CD4-positive, alpha-beta memory T cell (primary cell): ENCODE measurements at regions not wholly inside any gene's neighbourhood (a gene's known extent, or its start where the extent isn't known, plus 50 kb on each side); places are given as distances from the start of the nearest gene placed in this dataset.

Experiments
- CTCF ChIA-PET: fragments of 350-600 bp; sonication (Branson Sonifier 250); formaldehyde crosslinking; loops from one replicate; lab custom pipeline; 2021; ENCODE audit warnings: inconsistent platforms; ENCODE audit not compliant: partially characterized antibody; lab: Charles Lee
- POLR2A ChIA-PET: fragments of 350-600 bp; sonication (Branson Sonifier 250); formaldehyde crosslinking; loops from one replicate; lab custom pipeline; 2021; ENCODE audit not compliant: partially characterized antibody; lab: Charles Lee
- DNase-seq, 5 donors: peaks; one replicate each; pipeline versions ENCODE4 v3.0.0 to v3.0.0-alpha.2; 2020 to 2022; ENCODE audit warnings: mixed read lengths in 1 of 5
- H3K27ac ChIP-seq: one replicate; pipeline ENCODE4 v1.7.0; 2013; ENCODE audit warnings: low read depth, low read length
- H3K27me3 ChIP-seq: 2 replicates; pipeline ENCODE4 v1.7.0; 2013; ENCODE audit warnings: mild to moderate bottlenecking, low read length, moderate library complexity; ENCODE audit not compliant: insufficient read depth
- H3K36me3 ChIP-seq: 2 replicates; pipeline ENCODE4 v1.7.0; 2013; ENCODE audit warnings: mild to moderate bottlenecking, low read length, moderate library complexity; ENCODE audit not compliant: insufficient read depth
- H3K4me1 ChIP-seq: 2 replicates; pipeline ENCODE4 v1.7.0; 2013; ENCODE audit warnings: mild to moderate bottlenecking, low read length, moderate library complexity; ENCODE audit not compliant: insufficient read depth
- H3K4me3 ChIP-seq, 2 donors: one replicate each; pipeline ENCODE4 v1.7.0; 2013; ENCODE audit warnings: low read length in 2 of 2, mild to moderate bottlenecking in 1 of 2
- H3K9me3 ChIP-seq, 2 donors: one replicate each; pipeline ENCODE4 v1.7.0; 2013; ENCODE audit warnings: low read length in 2 of 2, control low read depth in 1 of 2; ENCODE audit not compliant: control insufficient read depth in 1 of 2
- H3K27ac Mint-ChIP-seq, 7 donors: one replicate each; pipeline ENCODE4 v1.8.0; 2020 to 2021; ENCODE audit warnings: mixed read lengths in 7 of 7, mild to moderate bottlenecking in 6 of 7, inconsistent platforms in 3 of 7, moderate library complexity in 3 of 7
- H3K27me3 Mint-ChIP-seq, 2 donors: one replicate each; pipeline ENCODE4 v1.8.0; 2020 to 2021; ENCODE audit warnings: mixed read lengths in 2 of 2
- H3K36me3 Mint-ChIP-seq, 2 donors: one replicate each; pipeline ENCODE4 v1.8.0; 2020 to 2021; ENCODE audit warnings: mixed read lengths in 2 of 2, inconsistent platforms in 1 of 2, mild to moderate bottlenecking in 1 of 2
- H3K4me1 Mint-ChIP-seq, 4 donors: one replicate each; pipeline ENCODE4 v1.8.0; 2020 to 2021; ENCODE audit warnings: mixed read lengths in 4 of 4, mild to moderate bottlenecking in 1 of 4
- H3K4me3 Mint-ChIP-seq, 8 donors: one replicate each; pipeline ENCODE4 v1.8.0; 2020 to 2021; ENCODE audit warnings: mixed read lengths in 8 of 8, mild to moderate bottlenecking in 7 of 8, moderate library complexity in 6 of 8, inconsistent platforms in 3 of 8
- H3K9me3 Mint-ChIP-seq, 8 donors: one replicate each; pipeline ENCODE4 v1.8.0; 2020 to 2021; ENCODE audit warnings: mixed read lengths in 8 of 8, mild to moderate bottlenecking in 5 of 8, inconsistent platforms in 3 of 8, moderate library complexity in 1 of 8
- intact Hi-C: fragments of 100-400 bp; cut with micrococcal nuclease; formaldehyde crosslinking; loops from one replicate; pipeline ENCODE4 v1.15.1; 2023

- H3K4me1 ChIP-seq, result no peaks in the 10 kb centered on the region
- CTCF ChIA-PET, result no interaction called here
- POLR2A ChIA-PET, result no interaction called here
- H3K4me3 ChIP-seq, result no peak overlapping the region
- no peak overlapping the region for H3K27ac Mint-ChIP-seq
- no peaks in the 10 kb centered on the region for H3K36me3 Mint-ChIP-seq
- H3K4me3 Mint-ChIP-seq, result no peak overlapping the region
- no peaks in the 10 kb centered on the region for H3K27me3 ChIP-seq
- peaks cover 0 to 19% (median 13%) of the 10 kb centered on the region in 8 donors for H3K9me3 Mint-ChIP-seq
- no peak overlapping the region for H3K27ac ChIP-seq
- H3K4me1 Mint-ChIP-seq, result no peaks in the 10 kb centered on the region
- H3K27me3 Mint-ChIP-seq, result peaks cover 2 to 3% of the 10 kb centered on the region in 2 donors
- H3K9me3 ChIP-seq, result no peaks in the 10 kb centered on the region
- H3K36me3 ChIP-seq, result no peaks in the 10 kb centered on the region
- intact Hi-C loops, result no loop called here
- no peak for DNase-seq
These were observed 101.7 kb downstream of the BMS1 start for GRCh38 chr10:42883993-42884983.

GRCh38 chr10:42885491-42886270 lies 103.1 kb downstream of the BMS1 start:
- no peaks in the 10 kb centered on the region for H3K4me1 ChIP-seq
- Mint-ChIP-seq H3K36me3 (no peaks in the 10 kb centered on the region), H3K4me3 (no peak overlapping the region), H3K9me3 (peaks cover 0 to 18% (median 13%) of the 10 kb centered on the region in 8 donors), H3K27ac (no peak overlapping the region), H3K4me1 (no peaks in the 10 kb centered on the region), H3K27me3 (peaks cover 2 to 4% of the 10 kb centered on the region in 2 donors)
- H3K27me3 ChIP-seq, result no peaks in the 10 kb centered on the region
- H3K4me3 ChIP-seq, result no peak overlapping the region
- intact Hi-C loops, result no loop called here
- no peaks in the 10 kb centered on the region for H3K9me3 ChIP-seq
- DNase-seq, result no peak
- CTCF ChIA-PET, result no interaction called here
- no peaks in the 10 kb centered on the region for H3K36me3 ChIP-seq
- POLR2A ChIA-PET, result no interaction called here
- H3K27ac ChIP-seq, result no peak overlapping the region

GRCh38 chr10:42887734-42888503 lies 105.3 kb downstream of the BMS1 start:
- no peaks in the 10 kb centered on the region for H3K36me3 ChIP-seq
- ChIA-PET CTCF (no interaction called here), POLR2A (no interaction called here)
- no peak overlapping the region for H3K4me3 ChIP-seq
- Mint-ChIP-seq H3K4me1 (no peaks in the 10 kb centered on the region), H3K27me3 (peaks cover 4 to 6% of the 10 kb centered on the region in 2 donors), H3K36me3 (no peaks in the 10 kb centered on the region), H3K27ac (no peak overlapping the region), H3K4me3 (no peak overlapping the region), H3K9me3 (peaks cover 0 to 3% (median under 1%) of the 10 kb centered on the region in 8 donors)
- no peaks in the 10 kb centered on the region for H3K4me1 ChIP-seq
- no peak for DNase-seq
- H3K27me3 ChIP-seq, result no peaks in the 10 kb centered on the region
- no peak overlapping the region for H3K27ac ChIP-seq
- intact Hi-C loops, result no loop called here
- no peaks in the 10 kb centered on the region for H3K9me3 ChIP-seq

GRCh38 chr10:42888504-42889095 lies 106.0 kb downstream of the BMS1 start:
- Mint-ChIP-seq H3K4me1 (no peaks in the 10 kb centered on the region), H3K27ac (no peak overlapping the region), H3K27me3 (peaks cover 8 to 9% of the 10 kb centered on the region in 2 donors), H3K9me3 (no peaks in the 10 kb centered on the region), H3K4me3 (no peak overlapping the region), H3K36me3 (no peaks in the 10 kb centered on the region)
- ChIA-PET CTCF (no interaction called here), POLR2A (no interaction called here)
- no peaks in the 10 kb centered on the region for H3K9me3 ChIP-seq
- H3K27ac ChIP-seq, result no peak overlapping the region
- no peaks in the 10 kb centered on the region for H3K36me3 ChIP-seq
- intact Hi-C loops, result no loop called here
- H3K4me3 ChIP-seq, result no peak overlapping the region
- no peaks in the 10 kb centered on the region for H3K4me1 ChIP-seq
- no peak for DNase-seq
- H3K27me3 ChIP-seq, result no peaks in the 10 kb centered on the region

GRCh38 chr10:42896735-42897134 lies 114.1 kb downstream of the BMS1 start:
- H3K27ac ChIP-seq, result no peak overlapping the region
- no peak overlapping the region for H3K4me3 ChIP-seq
- Mint-ChIP-seq H3K4me1 (peaks cover 0 to 3% (median 1%) of the 10 kb centered on the region in 4 donors), H3K27me3 (peaks cover 28 to 42% of the 10 kb centered on the region in 2 donors), H3K36me3 (peaks cover 0 to 6% of the 10 kb centered on the region in 2 donors), H3K9me3 (peaks cover 3 to 34% (median 24%) of the 10 kb centered on the region in 8 donors), H3K27ac (no peak overlapping the region), H3K4me3 (no peak overlapping the region)
- no peak for DNase-seq
- H3K9me3 ChIP-seq, result no peaks in the 10 kb centered on the region
- H3K27me3 ChIP-seq, result no peaks in the 10 kb centered on the region
- H3K36me3 ChIP-seq, result no peaks in the 10 kb centered on the region
- intact Hi-C loops, result no loop called here
- POLR2A ChIA-PET, result no interaction called here
- no peaks in the 10 kb centered on the region for H3K4me1 ChIP-seq
- CTCF ChIA-PET, result no interaction called here

- H3K27me3 Mint-ChIP-seq, result peaks cover 29 to 42% of the 10 kb centered on the region in 2 donors
- Histone ChIP-seq H3K27ac (no peak overlapping the region), H3K4me1 (no peaks in the 10 kb centered on the region), H3K36me3 (no peaks in the 10 kb centered on the region), H3K27me3 (no peaks in the 10 kb centered on the region), H3K9me3 (no peaks in the 10 kb centered on the region), H3K4me3 (no peak overlapping the region)
- no peak overlapping the region for H3K27ac Mint-ChIP-seq
- ChIA-PET CTCF (no interaction called here), POLR2A (no interaction called here)
- no peak for DNase-seq
- H3K36me3 Mint-ChIP-seq, result peaks cover 0 to 7% of the 10 kb centered on the region in 2 donors
- peaks cover 0 to 3% (median 1%) of the 10 kb centered on the region in 4 donors for H3K4me1 Mint-ChIP-seq
- intact Hi-C loops, result no loop called here
- peaks cover 3 to 49% (median 36%) of the 10 kb centered on the region in 8 donors for H3K9me3 Mint-ChIP-seq
- no peak overlapping the region for H3K4me3 Mint-ChIP-seq
These were observed 115.7 kb downstream of the BMS1 start for GRCh38 chr10:42898037-42898960.
